ENCODE measurements at regions not wholly inside any gene's neighbourhood (a gene's known extent, or its start where the extent isn't known, plus 50 kb on each side); places are given as distances from the start of the nearest gene placed in this dataset.

GRCh38 chr3:181974198-181974597, 262.5 kb downstream of the SOX2 start:
- TF ChIP-seq, protein P1, sequence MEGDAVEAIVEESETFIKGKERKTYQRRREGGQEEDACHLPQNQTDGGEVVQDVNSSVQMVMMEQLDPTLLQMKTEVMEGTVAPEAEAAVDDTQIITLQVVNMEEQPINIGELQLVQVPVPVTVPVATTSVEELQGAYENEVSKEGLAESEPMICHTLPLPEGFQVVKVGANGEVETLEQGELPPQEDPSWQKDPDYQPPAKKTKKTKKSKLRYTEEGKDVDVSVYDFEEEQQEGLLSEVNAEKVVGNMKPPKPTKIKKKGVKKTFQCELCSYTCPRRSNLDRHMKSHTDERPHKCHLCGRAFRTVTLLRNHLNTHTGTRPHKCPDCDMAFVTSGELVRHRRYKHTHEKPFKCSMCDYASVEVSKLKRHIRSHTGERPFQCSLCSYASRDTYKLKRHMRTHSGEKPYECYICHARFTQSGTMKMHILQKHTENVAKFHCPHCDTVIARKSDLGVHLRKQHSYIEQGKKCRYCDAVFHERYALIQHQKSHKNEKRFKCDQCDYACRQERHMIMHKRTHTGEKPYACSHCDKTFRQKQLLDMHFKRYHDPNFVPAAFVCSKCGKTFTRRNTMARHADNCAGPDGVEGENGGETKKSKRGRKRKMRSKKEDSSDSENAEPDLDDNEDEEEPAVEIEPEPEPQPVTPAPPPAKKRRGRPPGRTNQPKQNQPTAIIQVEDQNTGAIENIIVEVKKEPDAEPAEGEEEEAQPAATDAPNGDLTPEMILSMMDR (IDR thresholded peaks at IDR 0.05; ENCODE audit: low read depth, low read length, missing input control): no peak
- TF ChIP-seq SP1 (IDR thresholded peaks at IDR 0.05) (no peak), YY1 (IDR thresholded peaks at IDR 0.05) (no peak), ATF3 (IDR thresholded peaks at IDR 0.05) (no peak)
